Heart left ventricle (tissue), 13 donors: ENCODE measurements at regions not wholly inside any gene's neighbourhood (a gene's known extent, or its start where the extent isn't known, plus 50 kb on each side); places are given as distances from the start of the nearest gene placed in this dataset.

ENCODE experiments used
- CTCF ChIP-seq, 12 donors: fragments of 200-600 bp; sonication (generic) in 4 of 12; IDR thresholded peaks; one replicate each; pipeline versions ENCODE4 v1.5.0 to v1.8.0; 2018 to 2022; ENCODE audit warnings: antibody characterized with exemption in 12 of 12, mild to moderate bottlenecking in 5 of 12
- POLR2A ChIP-seq, 2 donors: fragments of 450-650 bp; IDR thresholded peaks; one replicate each; pipeline ENCODE4 v1.6.1; 2017; ENCODE audit warnings: antibody characterized with exemption in 2 of 2, mild to moderate bottlenecking in 2 of 2, moderate library complexity in 2 of 2
- donor health status: ischemic (EF 13 %, LVEDD 7.1; RV severe dilation, severe dysfunction).
- donor health status: DM: no; HTN: yes; CAD: no.
- donor health status: DM: no; HTN: no; CAD: no.
- donor health status: ischemic (EF 25% LVEDD 6.9; RV normal size, moderate dysfunction).
- donor health status: ischemic (EF 25% LVEDD 5.7; RV mildly dilated, moderate dysfunction).
- donor health status: ischemic (EF 35%, LVEDD 5.7; RV mildly dilated, moderate dysfunction).
- donor health status: nonischemic (EF 11% LVEDD 7.7; RV severe dilation, severe dysfunction).
- donor health status: DM: yes; HTN: yes; CAD: no.
- donor health status: PGD.
- donor health status: ischemic (EF 29% LVEDD 5.4; RV normal size, mild dysfunction).
- donor health status: nonischemic (EF 23%, LVEDD 6.1; RV moderate dilation, normal function).

DNA sequence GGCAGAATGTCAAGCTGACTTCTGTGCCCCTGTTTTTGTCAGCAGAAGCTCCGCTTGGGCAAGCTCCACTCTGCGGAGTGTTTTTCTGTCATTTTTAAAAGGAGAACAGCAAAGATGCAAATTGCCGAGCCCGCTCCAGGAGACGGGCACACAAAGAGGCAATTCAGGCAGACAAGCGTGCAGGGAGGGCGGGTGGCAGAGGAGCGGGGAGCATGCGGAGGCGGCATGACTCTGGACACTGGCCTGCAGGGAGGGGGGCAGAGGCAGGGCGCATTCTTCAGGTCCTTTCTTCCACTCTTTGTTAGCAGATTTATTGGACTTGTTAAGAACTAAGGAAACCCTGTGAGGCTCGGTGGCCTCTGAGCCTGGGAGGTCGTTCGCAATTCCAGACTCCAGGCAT, 187.3 kb upstream of the RMST start:
- TF ChIP-seq CTCF (IDR thresholded peaks at IDR 0.05) (no peak), POLR2A (IDR thresholded peaks at IDR 0.05) (no peak)
